GM12873 (cell line): ENCODE measurements at regions not wholly inside any gene's neighbourhood (a gene's known extent, or its start where the extent isn't known, plus 50 kb on each side); places are given as distances from the start of the nearest gene placed in this dataset.

Experiments used
- TF ChIP-seq, protein P1 (sequence below): IDR thresholded peaks from 2 replicates; pipeline ENCODE4 v1.5.1; 2012; ENCODE audit warnings: low read depth, mild to moderate bottlenecking, moderate library complexity, low read length, control low read depth; ENCODE audit not compliant: insufficient read depth; ENCODE audit errors: missing control alignments

DNA sequence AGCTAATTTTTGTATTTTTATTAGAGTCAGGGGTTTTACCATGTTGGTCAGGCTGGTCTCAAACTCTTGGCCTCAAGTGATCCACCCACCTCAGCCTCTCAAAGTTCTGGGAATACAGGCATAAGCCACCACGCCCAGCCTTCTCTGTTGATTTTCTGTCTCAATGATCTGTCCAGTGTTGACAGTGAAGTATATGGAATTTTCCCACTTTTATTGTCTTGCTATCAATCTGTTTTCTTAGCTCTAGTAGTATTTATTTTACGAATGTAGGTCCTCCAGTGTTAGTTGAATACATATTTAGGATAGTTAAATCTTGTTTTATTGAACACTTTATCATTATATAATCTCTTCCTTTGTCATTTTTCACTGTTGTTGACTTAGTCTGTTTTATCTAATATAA lies 1603.9 kb downstream of the ADGRL3 start:
- TF ChIP-seq, protein P1, sequence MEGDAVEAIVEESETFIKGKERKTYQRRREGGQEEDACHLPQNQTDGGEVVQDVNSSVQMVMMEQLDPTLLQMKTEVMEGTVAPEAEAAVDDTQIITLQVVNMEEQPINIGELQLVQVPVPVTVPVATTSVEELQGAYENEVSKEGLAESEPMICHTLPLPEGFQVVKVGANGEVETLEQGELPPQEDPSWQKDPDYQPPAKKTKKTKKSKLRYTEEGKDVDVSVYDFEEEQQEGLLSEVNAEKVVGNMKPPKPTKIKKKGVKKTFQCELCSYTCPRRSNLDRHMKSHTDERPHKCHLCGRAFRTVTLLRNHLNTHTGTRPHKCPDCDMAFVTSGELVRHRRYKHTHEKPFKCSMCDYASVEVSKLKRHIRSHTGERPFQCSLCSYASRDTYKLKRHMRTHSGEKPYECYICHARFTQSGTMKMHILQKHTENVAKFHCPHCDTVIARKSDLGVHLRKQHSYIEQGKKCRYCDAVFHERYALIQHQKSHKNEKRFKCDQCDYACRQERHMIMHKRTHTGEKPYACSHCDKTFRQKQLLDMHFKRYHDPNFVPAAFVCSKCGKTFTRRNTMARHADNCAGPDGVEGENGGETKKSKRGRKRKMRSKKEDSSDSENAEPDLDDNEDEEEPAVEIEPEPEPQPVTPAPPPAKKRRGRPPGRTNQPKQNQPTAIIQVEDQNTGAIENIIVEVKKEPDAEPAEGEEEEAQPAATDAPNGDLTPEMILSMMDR = no peak

- TF ChIP-seq, protein P1 = no peak
Measured at GRCh38 chr4:62797221-62797620, 1597.1 kb downstream of the ADGRL3 start.

DNA sequence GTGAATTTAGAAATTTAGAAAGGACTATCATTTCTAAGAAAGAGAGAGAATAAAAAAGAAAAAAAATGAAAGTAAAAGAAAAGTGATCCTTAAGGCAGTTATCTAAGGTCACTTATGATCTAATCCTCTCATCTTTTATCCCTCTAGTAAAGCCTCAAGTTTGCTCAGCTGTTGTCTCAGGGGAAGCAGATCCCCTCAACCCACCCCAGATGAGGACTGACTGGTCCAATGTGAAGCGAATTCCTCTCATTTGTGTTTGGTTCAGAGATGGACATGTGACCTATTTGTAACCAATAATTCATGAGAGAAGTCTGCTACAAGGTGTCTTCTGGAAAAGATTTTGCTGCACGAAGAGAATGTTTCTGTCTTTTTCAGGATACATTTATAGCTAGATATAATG lies 1591.3 kb downstream of the ADGRL3 start:
- TF ChIP-seq, protein P1 = no peak

GRCh38 chr4:62771983-62772557 lies 1571.9 kb downstream of the ADGRL3 start:
- TF ChIP-seq, protein P1 = no peak

GRCh38 chr4:62740296-62740695 lies 1540.2 kb downstream of the ADGRL3 start:
- TF ChIP-seq, protein P1 = no peak

GRCh38 chr4:62717154-62717553 lies 1517.0 kb downstream of the ADGRL3 start:
- TF ChIP-seq, protein P1 = no peak

DNA sequence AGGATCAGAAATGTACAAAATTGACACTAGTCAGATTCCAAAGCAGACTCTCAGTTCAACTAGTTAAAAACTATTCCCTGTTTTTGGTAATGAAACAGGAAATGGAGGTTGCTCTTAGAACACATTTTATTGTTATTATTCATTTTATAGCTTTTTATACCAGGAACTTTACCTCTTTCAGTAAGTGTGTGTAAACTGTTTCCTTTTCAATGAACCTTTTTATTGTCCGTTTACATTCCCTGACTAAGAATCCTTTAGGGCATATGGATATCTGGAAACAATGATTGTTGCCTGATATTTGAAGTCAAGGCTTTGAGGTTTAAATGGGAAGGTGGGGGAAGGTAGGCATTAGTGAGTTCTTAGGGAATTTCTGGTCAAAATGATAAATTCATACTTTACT lies 1511.4 kb downstream of the ADGRL3 start:
- TF ChIP-seq, protein P1 = no peak

GRCh38 chr4:62709618-62710252 lies 1509.6 kb downstream of the ADGRL3 start:
- TF ChIP-seq, protein P1 = peak; percentile 30
